Lower leg skin (tissue), 4 donors: ENCODE measurements at regions not wholly inside any gene's neighbourhood (a gene's known extent, or its start where the extent isn't known, plus 50 kb on each side); places are given as distances from the start of the nearest gene placed in this dataset.

Source experiments
- DNase-seq, 2 donors: peaks; one replicate each; pipeline ENCODE4 v3.0.0-alpha.2; 2019; ENCODE audit warnings: low spot score in 2 of 2
- H3K4me3 ChIP-seq: fragments of 200-600 bp; sonication (generic); 2 replicates; pipeline ENCODE4 v1.5.1; 2017; ENCODE audit warnings: mild to moderate bottlenecking, low read depth; ENCODE audit not compliant: poor library complexity, severe bottlenecking
- CTCF ChIP-seq, 3 donors: fragments of 450-650 bp; IDR thresholded peaks; one replicate each; pipeline ENCODE4 v1.5.1; 2016; ENCODE audit warnings: antibody characterized with exemption in 3 of 3, mild to moderate bottlenecking in 3 of 3, moderate library complexity in 2 of 3
- POLR2A ChIP-seq, 2 donors: fragments of 450-650 bp; IDR thresholded peaks; one replicate each; pipeline ENCODE4 v1.6.1; 2016 to 2017; ENCODE audit warnings: antibody characterized with exemption in 2 of 2, mild to moderate bottlenecking in 1 of 2, moderate library complexity in 1 of 2
- WGBS, 2 donors: methylation state at CpG; one replicate each; pipeline ENCODE4 v1.1.5; 2018; 5-methylcytosine and 5-hydroxymethylcytosine counted together
- intact Hi-C: fragments of 100-400 bp; cut with DNase I; formaldehyde crosslinking; loops from one replicate; pipeline ENCODE4 v1.15.0; 2023; ENCODE audit warnings: low total_unique reads

GRCh38 chr4:130432289-130432688, 1336.3 kb downstream of the C4orf33 start:
- no peak overlapping the region for H3K4me3 ChIP-seq
- DNase-seq: no peak
- WGBS, 2 donors: 82 to 89% methylated on average over 5 of the region's 5 CpGs
- intact Hi-C loops: no loop called here
- TF ChIP-seq CTCF (IDR thresholded peaks at IDR 0.05) (no peak), POLR2A (IDR thresholded peaks at IDR 0.05) (no peak)

GRCh38 chr4:130449741-130450140, 1353.8 kb downstream of the C4orf33 start:
- no peak for TF ChIP-seq POLR2A (IDR thresholded peaks at IDR 0.05)
- TF ChIP-seq CTCF (IDR thresholded peaks at IDR 0.05): no peak
- H3K4me3 ChIP-seq: no peak overlapping the region
- DNase-seq: no peak
- intact Hi-C loops: no loop called here

GRCh38 chr4:130468340-130468739, 1372.4 kb downstream of the C4orf33 start:
- TF ChIP-seq POLR2A (IDR thresholded peaks at IDR 0.05): no peak
- no peak for TF ChIP-seq CTCF (IDR thresholded peaks at IDR 0.05)
- WGBS, 2 donors: 70 to 73% methylated on average over 2 of the region's 2 CpGs
- intact Hi-C loops: no loop called here
- DNase-seq: no peak
- H3K4me3 ChIP-seq: no peak overlapping the region

GRCh38 chr4:130478406-130478805, 1382.5 kb downstream of the C4orf33 start:
- 69 to 77% methylated on average over 3 of the region's 3 CpGs for WGBS, 2 donors
- DNase-seq: no peak
- no peak overlapping the region for H3K4me3 ChIP-seq
- no peak for TF ChIP-seq POLR2A (IDR thresholded peaks at IDR 0.05)
- no peak for TF ChIP-seq CTCF (IDR thresholded peaks at IDR 0.05)
- intact Hi-C loops: no loop called here

- intact Hi-C loops: no loop called here
- 85 to 90% methylated on average over 1 of the region's 1 CpG for WGBS, 2 donors
These were observed 1383.1 kb downstream of the C4orf33 start for GRCh38 chr4:130479020-130479419.

More at GRCh38 chr4:130479020-130479419, 1383.1 kb downstream of the C4orf33 start:
- TF ChIP-seq POLR2A (IDR thresholded peaks at IDR 0.05): no peak
- no peak for TF ChIP-seq CTCF (IDR thresholded peaks at IDR 0.05)
- no peak overlapping the region for H3K4me3 ChIP-seq
- DNase-seq: no peak
